GM23338 (cell line): ENCODE measurements at regions not wholly inside any gene's neighbourhood (a gene's known extent, or its start where the extent isn't known, plus 50 kb on each side); places are given as distances from the start of the nearest gene placed in this dataset.
A peak's percentile ranks its signal among the peaks of the same experiment; 100 is the strongest.

Experiments
- ATAC-seq: fragments of 200-7000 bp; cut with Tn5 transposase; 3 replicates; pipeline ENCODE4 v1.9.1; 2020
- DNase-seq: peaks from one replicate; pipeline ENCODE4 v3.0.0-alpha.2; 2015; ENCODE audit warnings: low spot score
- H2AFZ ChIP-seq: fragments of 200-600 bp; sonication (generic); 2 replicates; pipeline ENCODE4 v1.8.0; 2016; ENCODE audit warnings: antibody characterized with exemption, mild to moderate bottlenecking, moderate library complexity
- H3F3A ChIP-seq: fragments of 200-600 bp; sonication (generic); replicated peaks from 2 replicates; pipeline ENCODE4 v1.8.0; 2017; ENCODE audit warnings: antibody characterized with exemption, mixed run types, low read depth
- H3K27ac ChIP-seq: fragments of 200-600 bp; sonication (generic); 2 replicates; pipeline ENCODE4 v1.6.1; 2016; ENCODE audit warnings: low read depth
- H3K27me3 ChIP-seq: fragments of 200-600 bp; sonication (generic); 2 replicates; pipeline ENCODE4 v1.8.0; 2016; ENCODE audit warnings: mild to moderate bottlenecking, mixed run types, moderate library complexity; ENCODE audit not compliant: insufficient read depth
- H3K36me3 ChIP-seq: fragments of 200-600 bp; sonication (generic); 2 replicates; pipeline ENCODE4 v1.8.0; 2016; ENCODE audit warnings: mild to moderate bottlenecking; ENCODE audit not compliant: insufficient read depth
- H3K4me1 ChIP-seq: fragments of 200-600 bp; sonication (generic); 2 replicates; pipeline ENCODE4 v1.8.0; 2016; ENCODE audit warnings: mild to moderate bottlenecking, moderate library complexity; ENCODE audit not compliant: insufficient read depth
- H3K4me2 ChIP-seq: fragments of 200-600 bp; sonication (generic); 2 replicates; pipeline ENCODE4 v1.7.1; 2017; ENCODE audit warnings: mixed run types
- H3K4me3 ChIP-seq: fragments of 200-600 bp; sonication (generic); 2 replicates; pipeline ENCODE4 v1.6.1; 2016; ENCODE audit warnings: mixed run types
- H3K79me2 ChIP-seq: fragments of 200-600 bp; sonication (generic); replicated peaks from 2 replicates; pipeline ENCODE4 v1.8.0; 2017; ENCODE audit warnings: mild to moderate bottlenecking; ENCODE audit not compliant: insufficient read depth
- H3K9me2 ChIP-seq: fragments of 200-600 bp; sonication (generic); 2 replicates; pipeline ENCODE4 v1.8.0; 2017; ENCODE audit not compliant: insufficient read depth
- H4K20me1 ChIP-seq: fragments of 200-600 bp; sonication (generic); replicated peaks from 2 replicates; pipeline ENCODE4 v1.8.0; 2017; ENCODE audit warnings: mild to moderate bottlenecking; ENCODE audit not compliant: insufficient read depth
- H3K27ac Mint-ChIP-seq: 2 replicates; pipeline ENCODE4 v1.8.0; 2020; ENCODE audit warnings: inconsistent platforms, mild to moderate bottlenecking, moderate library complexity, mixed read lengths
- H3K27me3 Mint-ChIP-seq: 3 replicates; pipeline ENCODE4 v1.8.0; 2022; ENCODE audit warnings: low read depth, mild to moderate bottlenecking, moderate library complexity, mixed read lengths, inconsistent platforms; ENCODE audit not compliant: insufficient read depth, poor library complexity
- H3K36me3 Mint-ChIP-seq: 3 replicates; pipeline ENCODE4 v1.8.0; 2021; ENCODE audit warnings: low read depth, mild to moderate bottlenecking, inconsistent platforms, moderate library complexity, mixed read lengths
- H3K4me1 Mint-ChIP-seq: 3 replicates; pipeline ENCODE4 v1.8.0; 2020; ENCODE audit warnings: mild to moderate bottlenecking, inconsistent platforms, mixed read lengths
- H3K4me3 Mint-ChIP-seq: 3 replicates; pipeline ENCODE4 v1.8.0; 2021; ENCODE audit warnings: moderate library complexity, mild to moderate bottlenecking, inconsistent platforms, mixed read lengths
- H3K9me3 Mint-ChIP-seq: 3 replicates; pipeline ENCODE4 v1.8.0; 2020; ENCODE audit warnings: moderate library complexity, mild to moderate bottlenecking, inconsistent platforms, mixed read lengths
- CREB1 ChIP-seq: fragments of 250-450 bp; sonication (Bioruptor Pico); IDR thresholded peaks from 2 replicates; pipeline ENCODE4 v1.5.0; 2020; ENCODE audit warnings: low read depth, mild to moderate bottlenecking, moderate library complexity
- EZH2 ChIP-seq: fragments of 200-600 bp; sonication (generic); IDR thresholded peaks from one replicate; pipeline ENCODE4 v1.8.0; 2017; ENCODE audit warnings: antibody characterized with exemption, mild to moderate bottlenecking, low read depth; ENCODE audit not compliant: unreplicated experiment
- EZH2phosphoT487 ChIP-seq: fragments of 200-600 bp; sonication (generic); IDR thresholded peaks from one replicate; pipeline ENCODE4 v1.8.1; 2018; ENCODE audit warnings: antibody characterized with exemption; ENCODE audit not compliant: unreplicated experiment
- JUNB ChIP-seq: IDR thresholded peaks from one replicate; pipeline ENCODE4 v1.6.1; 2016; ENCODE audit warnings: antibody characterized with exemption; ENCODE audit not compliant: unreplicated experiment
- NANOG ChIP-seq: IDR thresholded peaks from 2 replicates; pipeline ENCODE4 v1.6.1; 2016; ENCODE audit warnings: antibody characterized with exemption, borderline replicate concordance
- POLR2AphosphoS5 ChIP-seq: IDR thresholded peaks from 2 replicates; pipeline ENCODE4 v1.6.1; 2016; ENCODE audit warnings: antibody characterized with exemption, low read depth
- STAT1 ChIP-seq: IDR thresholded peaks from one replicate; pipeline ENCODE4 v1.6.1; 2016; ENCODE audit warnings: antibody characterized with exemption; ENCODE audit not compliant: unreplicated experiment
- ZNF114 ChIP-seq: fragments of 250-450 bp; sonication (Bioruptor Pico); IDR thresholded peaks from 2 replicates; pipeline ENCODE4 v1.5.0; 2020; ENCODE audit warnings: mild to moderate bottlenecking, moderate library complexity
- ZNF331 ChIP-seq: fragments of 250-450 bp; sonication (Bioruptor Pico); IDR thresholded peaks from 2 replicates; pipeline ENCODE4 v1.5.0; 2020; ENCODE audit warnings: low read depth, mild to moderate bottlenecking, moderate library complexity
- TF ChIP-seq, protein P1 (sequence below): IDR thresholded peaks from one replicate; pipeline ENCODE4 v1.6.1; 2018; ENCODE audit warnings: antibody characterized with exemption; ENCODE audit not compliant: unreplicated experiment
- TF ChIP-seq, protein P2 (sequence below): IDR thresholded peaks from 2 replicates; pipeline ENCODE4 v1.6.1; 2016; ENCODE audit warnings: antibody characterized with exemption
- TF ChIP-seq, protein P3 (sequence below): fragments of 250-450 bp; sonication (Bioruptor Pico); IDR thresholded peaks from 2 replicates; pipeline ENCODE4 v1.5.0; 2020; ENCODE audit warnings: mild to moderate bottlenecking, moderate library complexity
- TF ChIP-seq, protein P4 (sequence below), 2 experiments: fragments of 200-600 bp in 1 of 2; sonication (generic) in 1 of 2; conservative IDR thresholded peaks; 2 replicates each; pipeline versions ENCODE4 v1.5.1 to v1.6.1; 2016 to 2017; ENCODE audit warnings: antibody characterized with exemption in 2 of 2, low read depth in 2 of 2, mild to moderate bottlenecking in 2 of 2, moderate library complexity in 1 of 2

DNA sequence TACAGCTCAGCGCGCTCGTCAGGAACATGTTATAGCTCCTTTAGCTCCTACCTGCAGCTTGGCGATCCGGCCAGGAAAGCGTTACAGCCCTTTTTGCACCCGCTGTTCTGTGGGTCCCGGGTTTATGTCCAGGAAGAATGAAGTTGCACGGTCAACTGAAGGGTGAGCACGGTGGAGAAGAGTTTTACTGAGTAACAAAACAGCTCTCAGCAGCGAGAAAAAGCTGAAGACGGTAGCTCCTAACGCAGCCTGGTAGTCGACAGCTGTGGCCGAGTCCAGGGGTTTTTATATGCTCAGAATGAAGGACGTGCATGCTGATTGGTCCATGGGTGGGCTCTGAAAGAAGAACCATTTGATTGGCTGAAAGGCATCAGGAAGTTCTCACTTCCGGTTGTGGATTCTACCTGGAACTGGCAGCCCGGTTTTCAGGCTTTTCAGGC lies 1830.1 kb upstream of the NUDT12 start:
- ATAC-seq (no peak), DNase-seq (peak; percentile 8)
- no peaks in the 10 kb centered on the region; the same call in 2 of the 3 replicates for H3K4me1 Mint-ChIP-seq
- H3K27me3 ChIP-seq, result no peaks in the 10 kb centered on the region
- no peak overlapping the region for H3K27ac ChIP-seq
- H2AFZ ChIP-seq, result no peak overlapping the region
- no peaks in the 10 kb centered on the region for H3K36me3 Mint-ChIP-seq
- H3F3A ChIP-seq, result no peaks in the 10 kb centered on the region
- H3K9me3 Mint-ChIP-seq, result no peaks in the 10 kb centered on the region; the same call in 2 of the 3 replicates
- 0 out of 2 replicates have a peak, but pooled peaks cover under 1% of the 10 kb centered on the region for H3K4me1 ChIP-seq
- no peak overlapping the region for H3K4me2 ChIP-seq
- H4K20me1 ChIP-seq, result no peaks in the 10 kb centered on the region
- H3K9me2 ChIP-seq, result no peaks in the 10 kb centered on the region
- no peak overlapping the region for H3K4me3 Mint-ChIP-seq
- H3K27me3 Mint-ChIP-seq, result no peaks in the 10 kb centered on the region
- no peak for TF ChIP-seq EZH2phosphoT487
- TF ChIP-seq ZNF114 (CRISPR knock-in tag), result no peak
- no peak for TF ChIP-seq NANOG
- TF ChIP-seq CREB1 (CRISPR knock-in tag), result no peak
- no peak for TF ChIP-seq STAT1
- TF ChIP-seq, protein P1, sequence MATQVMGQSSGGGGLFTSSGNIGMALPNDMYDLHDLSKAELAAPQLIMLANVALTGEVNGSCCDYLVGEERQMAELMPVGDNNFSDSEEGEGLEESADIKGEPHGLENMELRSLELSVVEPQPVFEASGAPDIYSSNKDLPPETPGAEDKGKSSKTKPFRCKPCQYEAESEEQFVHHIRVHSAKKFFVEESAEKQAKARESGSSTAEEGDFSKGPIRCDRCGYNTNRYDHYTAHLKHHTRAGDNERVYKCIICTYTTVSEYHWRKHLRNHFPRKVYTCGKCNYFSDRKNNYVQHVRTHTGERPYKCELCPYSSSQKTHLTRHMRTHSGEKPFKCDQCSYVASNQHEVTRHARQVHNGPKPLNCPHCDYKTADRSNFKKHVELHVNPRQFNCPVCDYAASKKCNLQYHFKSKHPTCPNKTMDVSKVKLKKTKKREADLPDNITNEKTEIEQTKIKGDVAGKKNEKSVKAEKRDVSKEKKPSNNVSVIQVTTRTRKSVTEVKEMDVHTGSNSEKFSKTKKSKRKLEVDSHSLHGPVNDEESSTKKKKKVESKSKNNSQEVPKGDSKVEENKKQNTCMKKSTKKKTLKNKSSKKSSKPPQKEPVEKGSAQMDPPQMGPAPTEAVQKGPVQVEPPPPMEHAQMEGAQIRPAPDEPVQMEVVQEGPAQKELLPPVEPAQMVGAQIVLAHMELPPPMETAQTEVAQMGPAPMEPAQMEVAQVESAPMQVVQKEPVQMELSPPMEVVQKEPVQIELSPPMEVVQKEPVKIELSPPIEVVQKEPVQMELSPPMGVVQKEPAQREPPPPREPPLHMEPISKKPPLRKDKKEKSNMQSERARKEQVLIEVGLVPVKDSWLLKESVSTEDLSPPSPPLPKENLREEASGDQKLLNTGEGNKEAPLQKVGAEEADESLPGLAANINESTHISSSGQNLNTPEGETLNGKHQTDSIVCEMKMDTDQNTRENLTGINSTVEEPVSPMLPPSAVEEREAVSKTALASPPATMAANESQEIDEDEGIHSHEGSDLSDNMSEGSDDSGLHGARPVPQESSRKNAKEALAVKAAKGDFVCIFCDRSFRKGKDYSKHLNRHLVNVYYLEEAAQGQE, result no peak
- no peak for TF ChIP-seq EZH2
- TF ChIP-seq POLR2AphosphoS5, result no peak
- TF ChIP-seq, protein P2, sequence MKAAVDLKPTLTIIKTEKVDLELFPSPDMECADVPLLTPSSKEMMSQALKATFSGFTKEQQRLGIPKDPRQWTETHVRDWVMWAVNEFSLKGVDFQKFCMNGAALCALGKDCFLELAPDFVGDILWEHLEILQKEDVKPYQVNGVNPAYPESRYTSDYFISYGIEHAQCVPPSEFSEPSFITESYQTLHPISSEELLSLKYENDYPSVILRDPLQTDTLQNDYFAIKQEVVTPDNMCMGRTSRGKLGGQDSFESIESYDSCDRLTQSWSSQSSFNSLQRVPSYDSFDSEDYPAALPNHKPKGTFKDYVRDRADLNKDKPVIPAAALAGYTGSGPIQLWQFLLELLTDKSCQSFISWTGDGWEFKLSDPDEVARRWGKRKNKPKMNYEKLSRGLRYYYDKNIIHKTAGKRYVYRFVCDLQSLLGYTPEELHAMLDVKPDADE, result no peak
- TF ChIP-seq, protein P3, sequence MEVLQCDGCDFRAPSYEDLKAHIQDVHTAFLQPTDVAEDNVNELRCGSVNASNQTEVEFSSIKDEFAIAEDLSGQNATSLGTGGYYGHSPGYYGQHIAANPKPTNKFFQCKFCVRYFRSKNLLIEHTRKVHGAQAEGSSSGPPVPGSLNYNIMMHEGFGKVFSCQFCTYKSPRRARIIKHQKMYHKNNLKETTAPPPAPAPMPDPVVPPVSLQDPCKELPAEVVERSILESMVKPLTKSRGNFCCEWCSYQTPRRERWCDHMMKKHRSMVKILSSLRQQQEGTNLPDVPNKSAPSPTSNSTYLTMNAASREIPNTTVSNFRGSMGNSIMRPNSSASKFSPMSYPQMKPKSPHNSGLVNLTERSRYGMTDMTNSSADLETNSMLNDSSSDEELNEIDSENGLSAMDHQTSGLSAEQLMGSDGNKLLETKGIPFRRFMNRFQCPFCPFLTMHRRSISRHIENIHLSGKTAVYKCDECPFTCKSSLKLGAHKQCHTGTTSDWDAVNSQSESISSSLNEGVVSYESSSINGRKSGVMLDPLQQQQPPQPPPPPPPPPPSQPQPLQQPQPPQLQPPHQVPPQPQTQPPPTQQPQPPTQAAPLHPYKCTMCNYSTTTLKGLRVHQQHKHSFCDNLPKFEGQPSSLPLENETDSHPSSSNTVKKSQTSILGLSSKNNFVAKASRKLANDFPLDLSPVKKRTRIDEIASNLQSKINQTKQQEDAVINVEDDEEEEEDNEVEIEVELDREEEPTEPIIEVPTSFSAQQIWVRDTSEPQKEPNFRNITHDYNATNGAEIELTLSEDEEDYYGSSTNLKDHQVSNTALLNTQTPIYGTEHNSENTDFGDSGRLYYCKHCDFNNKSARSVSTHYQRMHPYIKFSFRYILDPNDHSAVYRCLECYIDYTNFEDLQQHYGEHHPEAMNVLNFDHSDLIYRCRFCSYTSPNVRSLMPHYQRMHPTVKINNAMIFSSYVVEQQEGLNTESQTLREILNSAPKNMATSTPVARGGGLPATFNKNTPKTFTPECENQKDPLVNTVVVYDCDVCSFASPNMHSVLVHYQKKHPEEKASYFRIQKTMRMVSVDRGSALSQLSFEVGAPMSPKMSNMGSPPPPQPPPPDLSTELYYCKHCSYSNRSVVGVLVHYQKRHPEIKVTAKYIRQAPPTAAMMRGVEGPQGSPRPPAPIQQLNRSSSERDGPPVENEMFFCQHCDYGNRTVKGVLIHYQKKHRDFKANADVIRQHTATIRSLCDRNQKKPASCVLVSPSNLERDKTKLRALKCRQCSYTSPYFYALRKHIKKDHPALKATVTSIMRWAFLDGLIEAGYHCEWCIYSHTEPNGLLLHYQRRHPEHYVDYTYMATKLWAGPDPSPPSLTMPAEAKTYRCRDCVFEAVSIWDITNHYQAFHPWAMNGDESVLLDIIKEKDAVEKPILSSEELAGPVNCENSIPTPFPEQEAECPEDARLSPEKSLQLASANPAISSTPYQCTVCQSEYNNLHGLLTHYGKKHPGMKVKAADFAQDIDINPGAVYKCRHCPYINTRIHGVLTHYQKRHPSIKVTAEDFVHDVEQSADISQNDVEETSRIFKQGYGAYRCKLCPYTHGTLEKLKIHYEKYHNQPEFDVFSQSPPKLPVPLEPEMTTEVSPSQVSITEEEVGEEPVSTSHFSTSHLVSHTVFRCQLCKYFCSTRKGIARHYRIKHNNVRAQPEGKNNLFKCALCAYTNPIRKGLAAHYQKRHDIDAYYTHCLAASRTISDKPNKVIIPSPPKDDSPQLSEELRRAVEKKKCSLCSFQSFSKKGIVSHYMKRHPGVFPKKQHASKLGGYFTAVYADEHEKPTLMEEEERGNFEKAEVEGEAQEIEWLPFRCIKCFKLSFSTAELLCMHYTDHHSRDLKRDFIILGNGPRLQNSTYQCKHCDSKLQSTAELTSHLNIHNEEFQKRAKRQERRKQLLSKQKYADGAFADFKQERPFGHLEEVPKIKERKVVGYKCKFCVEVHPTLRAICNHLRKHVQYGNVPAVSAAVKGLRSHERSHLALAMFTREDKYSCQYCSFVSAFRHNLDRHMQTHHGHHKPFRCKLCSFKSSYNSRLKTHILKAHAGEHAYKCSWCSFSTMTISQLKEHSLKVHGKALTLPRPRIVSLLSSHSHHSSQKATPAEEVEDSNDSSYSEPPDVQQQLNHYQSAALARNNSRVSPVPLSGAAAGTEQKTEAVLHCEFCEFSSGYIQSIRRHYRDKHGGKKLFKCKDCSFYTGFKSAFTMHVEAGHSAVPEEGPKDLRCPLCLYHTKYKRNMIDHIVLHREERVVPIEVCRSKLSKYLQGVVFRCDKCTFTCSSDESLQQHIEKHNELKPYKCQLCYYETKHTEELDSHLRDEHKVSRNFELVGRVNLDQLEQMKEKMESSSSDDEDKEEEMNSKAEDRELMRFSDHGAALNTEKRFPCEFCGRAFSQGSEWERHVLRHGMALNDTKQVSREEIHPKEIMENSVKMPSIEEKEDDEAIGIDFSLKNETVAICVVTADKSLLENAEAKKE (CRISPR knock-in tag), result no peak
- no peak for TF ChIP-seq JUNB
- TF ChIP-seq ZNF331 (CRISPR knock-in tag), result no peak
- TF ChIP-seq, protein P4, sequence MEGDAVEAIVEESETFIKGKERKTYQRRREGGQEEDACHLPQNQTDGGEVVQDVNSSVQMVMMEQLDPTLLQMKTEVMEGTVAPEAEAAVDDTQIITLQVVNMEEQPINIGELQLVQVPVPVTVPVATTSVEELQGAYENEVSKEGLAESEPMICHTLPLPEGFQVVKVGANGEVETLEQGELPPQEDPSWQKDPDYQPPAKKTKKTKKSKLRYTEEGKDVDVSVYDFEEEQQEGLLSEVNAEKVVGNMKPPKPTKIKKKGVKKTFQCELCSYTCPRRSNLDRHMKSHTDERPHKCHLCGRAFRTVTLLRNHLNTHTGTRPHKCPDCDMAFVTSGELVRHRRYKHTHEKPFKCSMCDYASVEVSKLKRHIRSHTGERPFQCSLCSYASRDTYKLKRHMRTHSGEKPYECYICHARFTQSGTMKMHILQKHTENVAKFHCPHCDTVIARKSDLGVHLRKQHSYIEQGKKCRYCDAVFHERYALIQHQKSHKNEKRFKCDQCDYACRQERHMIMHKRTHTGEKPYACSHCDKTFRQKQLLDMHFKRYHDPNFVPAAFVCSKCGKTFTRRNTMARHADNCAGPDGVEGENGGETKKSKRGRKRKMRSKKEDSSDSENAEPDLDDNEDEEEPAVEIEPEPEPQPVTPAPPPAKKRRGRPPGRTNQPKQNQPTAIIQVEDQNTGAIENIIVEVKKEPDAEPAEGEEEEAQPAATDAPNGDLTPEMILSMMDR (conservative IDR thresholded peaks at IDR 0.05; ENCODE audit: low read depth in 2 of 2), result no peak
- H3K79me2 ChIP-seq, result no peaks in the 10 kb centered on the region
- no peak overlapping the region for H3K27ac Mint-ChIP-seq
- H3K4me3 ChIP-seq, result no peak overlapping the region
- H3K36me3 ChIP-seq, result no peaks in the 10 kb centered on the region
